K562 (cell line): ENCODE measurements at regions not wholly inside any gene's neighbourhood (a gene's known extent, or its start where the extent isn't known, plus 50 kb on each side); places are given as distances from the start of the nearest gene placed in this dataset.

Experiments
- KLF16 ChIP-seq: IDR thresholded peaks from 2 replicates; pipeline ENCODE4 v1.6.1; 2016; ENCODE audit warnings: antibody characterized with exemption
- NRF1 ChIP-seq, 2 experiments: fragments of 450-650 bp; IDR thresholded peaks in 1 of 2; conservative IDR thresholded peaks in 1 of 2; 2 replicates each; pipeline ENCODE4 v1.6.1; 2014; ENCODE audit warnings: mild to moderate bottlenecking in 2 of 2
- POLR2A ChIP-seq: fragments of 450-650 bp; conservative IDR thresholded peaks from 2 replicates; pipeline ENCODE4 v1.6.1; 2016
- SIN3A ChIP-seq, 2 experiments: fragments of 150-350 bp in 1 of 2; IDR thresholded peaks; 2 replicates each; pipeline ENCODE4 v1.6.1; 2011 to 2016; ENCODE audit warnings: borderline replicate concordance in 2 of 2, low read depth in 2 of 2, low read length in 2 of 2, mild to moderate bottlenecking in 2 of 2, moderate library complexity in 2 of 2; ENCODE audit not compliant: control insufficient read depth in 1 of 2
- TCF7L2 ChIP-seq: fragments of 150-350 bp; IDR thresholded peaks from 2 replicates; pipeline ENCODE4 v1.6.1; 2016; ENCODE audit warnings: low read depth, mild to moderate bottlenecking, low read length, moderate library complexity
- ZNF146 ChIP-seq: IDR thresholded peaks from one replicate; pipeline ENCODE4 v1.6.1; 2018; ENCODE audit warnings: missing compliant biosample characterization; ENCODE audit not compliant: unreplicated experiment
- TF ChIP-seq, protein P1 (sequence below): sonication (generic); formaldehyde crosslinking; IDR thresholded peaks from 2 replicates; pipeline ENCODE4 v1.8.1; 2023; ENCODE audit warnings: mild to moderate bottlenecking, missing genetic modification reagents, moderate library complexity

DNA sequence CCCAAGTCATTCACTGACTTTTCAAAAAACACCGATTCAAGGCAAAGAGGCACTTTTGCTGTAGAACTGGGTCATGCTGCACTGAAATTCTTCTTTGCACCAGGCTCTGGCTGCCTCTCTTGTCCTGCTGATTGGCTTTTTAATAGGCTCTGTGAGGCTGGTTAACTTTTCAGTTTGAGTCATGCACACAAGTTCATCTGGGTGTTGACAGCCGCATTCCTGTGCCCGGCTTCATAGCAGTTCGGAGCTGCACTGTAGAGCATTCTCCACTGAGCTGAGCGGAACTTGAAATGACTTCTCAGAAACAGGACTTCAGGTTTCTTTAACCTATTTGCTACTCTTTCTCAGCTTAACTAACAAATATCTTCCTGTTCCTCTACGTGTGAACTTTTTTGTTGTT, 978.3 kb downstream of the UQCRFS1 start:
- TF ChIP-seq KLF16: no peak
- TF ChIP-seq SIN3A (IDR thresholded peaks at IDR 0.05; ENCODE audit: borderline replicate concordance in 2 of 2, control insufficient read depth in 1 of 2, low read depth in 2 of 2, low read length in 2 of 2): no peak
- TF ChIP-seq, protein P1, sequence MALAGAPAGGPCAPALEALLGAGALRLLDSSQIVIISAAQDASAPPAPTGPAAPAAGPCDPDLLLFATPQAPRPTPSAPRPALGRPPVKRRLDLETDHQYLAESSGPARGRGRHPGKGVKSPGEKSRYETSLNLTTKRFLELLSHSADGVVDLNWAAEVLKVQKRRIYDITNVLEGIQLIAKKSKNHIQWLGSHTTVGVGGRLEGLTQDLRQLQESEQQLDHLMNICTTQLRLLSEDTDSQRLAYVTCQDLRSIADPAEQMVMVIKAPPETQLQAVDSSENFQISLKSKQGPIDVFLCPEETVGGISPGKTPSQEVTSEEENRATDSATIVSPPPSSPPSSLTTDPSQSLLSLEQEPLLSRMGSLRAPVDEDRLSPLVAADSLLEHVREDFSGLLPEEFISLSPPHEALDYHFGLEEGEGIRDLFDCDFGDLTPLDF (CRISPR knock-in tag): no peak
- no peak for TF ChIP-seq POLR2A
- no peak for TF ChIP-seq NRF1 (conservative IDR thresholded peaks at IDR 0.05 in 1 of 2, IDR thresholded peaks at IDR 0.05 in 1 of 2)
- TF ChIP-seq TCF7L2: no peak
- no peak for TF ChIP-seq ZNF146 (CRISPR knock-in tag)
